SJSA1 (cell line): ENCODE measurements at regions not wholly inside any gene's neighbourhood (a gene's known extent, or its start where the extent isn't known, plus 50 kb on each side); places are given as distances from the start of the nearest gene placed in this dataset.

Source experiments
- DNase-seq, 2 experiments: peaks; one replicate each; pipeline ENCODE4 v3.0.0-alpha.2; 2015 to 2020; ENCODE audit warnings: low spot score in 2 of 2, low read depth in 1 of 2
- H3K27ac ChIP-seq: fragments of 250-450 bp; sonication (Bioruptor Pico); 2 replicates; pipeline ENCODE4 v1.5.1; 2020; ENCODE audit warnings: mild to moderate bottlenecking, moderate library complexity
- H3K27me3 ChIP-seq: fragments of 250-450 bp; sonication (Bioruptor Pico); replicated peaks from 2 replicates; pipeline ENCODE4 v1.5.1; 2020; ENCODE audit warnings: mild to moderate bottlenecking, moderate library complexity
- H3K36me3 ChIP-seq: fragments of 250-450 bp; sonication (Bioruptor Pico); 2 replicates; pipeline ENCODE4 v1.5.1; 2020; ENCODE audit warnings: mild to moderate bottlenecking
- H3K4me1 ChIP-seq: fragments of 250-450 bp; sonication (Bioruptor Pico); replicated peaks from 2 replicates; pipeline ENCODE4 v1.6.1; 2021; ENCODE audit warnings: mild to moderate bottlenecking
- H3K4me3 ChIP-seq: fragments of 250-450 bp; sonication (Bioruptor Pico); 2 replicates; pipeline ENCODE4 v1.5.1; 2020; ENCODE audit warnings: mild to moderate bottlenecking
- H3K9me3 ChIP-seq: fragments of 250-450 bp; sonication (Bioruptor Pico); replicated peaks from 2 replicates; pipeline ENCODE4 v1.5.1; 2020; ENCODE audit warnings: mild to moderate bottlenecking

GRCh38 chr10:52897162-52897561 lies 124.6 kb upstream of the MBL2 start:
- Histone ChIP-seq H3K4me3 (no peak overlapping the region), H3K4me1 (no peaks in the 10 kb centered on the region), H3K27me3 (no peaks in the 10 kb centered on the region; the same call in 1 of the 2 replicates), H3K36me3 (no peaks in the 10 kb centered on the region), H3K27ac (no peak overlapping the region), H3K9me3 (no peaks in the 10 kb centered on the region)
- DNase-seq: no peak

- H3K9me3 ChIP-seq: no peaks in the 10 kb centered on the region
- no peaks in the 10 kb centered on the region for H3K4me1 ChIP-seq
- no peaks in the 10 kb centered on the region for H3K36me3 ChIP-seq
- H3K27ac ChIP-seq: no peak overlapping the region
- DNase-seq: no peak
- H3K27me3 ChIP-seq: no peaks in the 10 kb centered on the region; the same call in 1 of the 2 replicates
- no peak overlapping the region for H3K4me3 ChIP-seq
Measured at GRCh38 chr10:52895059-52895458, 122.5 kb upstream of the MBL2 start.

GRCh38 chr10:52890281-52890680 lies 117.7 kb upstream of the MBL2 start:
- H3K9me3 ChIP-seq: no peaks in the 10 kb centered on the region
- no peaks in the 10 kb centered on the region for H3K36me3 ChIP-seq
- no peak overlapping the region for H3K4me3 ChIP-seq

GRCh38 chr10:52889611-52890010 lies 117.0 kb upstream of the MBL2 start:
- Histone ChIP-seq H3K4me1 (no peaks in the 10 kb centered on the region), H3K27ac (no peak overlapping the region), H3K4me3 (no peak overlapping the region), H3K9me3 (no peaks in the 10 kb centered on the region), H3K36me3 (no peaks in the 10 kb centered on the region), H3K27me3 (no peaks in the 10 kb centered on the region)
- DNase-seq: no peak

More at GRCh38 chr10:52890281-52890680, 117.7 kb upstream of the MBL2 start:
- Histone ChIP-seq H3K27me3 (no peaks in the 10 kb centered on the region), H3K4me1 (no peaks in the 10 kb centered on the region), H3K27ac (no peak overlapping the region)
- no peak for DNase-seq

GRCh38 chr10:52883996-52884871 lies 111.7 kb upstream of the MBL2 start:
- Histone ChIP-seq H3K4me1 (peaks cover 4% of the 10 kb centered on the region; the same call in 1 of the 2 replicates), H3K9me3 (no peaks in the 10 kb centered on the region), H3K36me3 (no peaks in the 10 kb centered on the region), H3K4me3 (no peak overlapping the region), H3K27me3 (no peaks in the 10 kb centered on the region), H3K27ac (no peak overlapping the region)
- peak in 1 of 2 experiments; percentile 45 for DNase-seq

GRCh38 chr10:52879091-52879807 lies 106.7 kb upstream of the MBL2 start:
- peaks cover 4% of the 10 kb centered on the region; the same call in 1 of the 2 replicates for H3K4me1 ChIP-seq
- H3K9me3 ChIP-seq: no peaks in the 10 kb centered on the region
- no peak overlapping the region for H3K27ac ChIP-seq
- no peak for DNase-seq
- H3K36me3 ChIP-seq: no peaks in the 10 kb centered on the region
- H3K27me3 ChIP-seq: no peaks in the 10 kb centered on the region
- H3K4me3 ChIP-seq: no peak overlapping the region

GRCh38 chr10:52877451-52877850 lies 104.9 kb upstream of the MBL2 start:
- no peak overlapping the region for H3K4me3 ChIP-seq
- no peaks in the 10 kb centered on the region for H3K27me3 ChIP-seq
- H3K9me3 ChIP-seq: no peaks in the 10 kb centered on the region
- no peak overlapping the region for H3K27ac ChIP-seq
- no peaks in the 10 kb centered on the region for H3K4me1 ChIP-seq
- no peak for DNase-seq
- H3K36me3 ChIP-seq: no peaks in the 10 kb centered on the region

GRCh38 chr10:52875336-52875735 lies 102.8 kb upstream of the MBL2 start:
- Histone ChIP-seq H3K27me3 (no peaks in the 10 kb centered on the region), H3K27ac (no peak overlapping the region), H3K36me3 (no peaks in the 10 kb centered on the region), H3K4me1 (no peaks in the 10 kb centered on the region), H3K4me3 (no peak overlapping the region), H3K9me3 (no peaks in the 10 kb centered on the region)
- DNase-seq: no peak

- Histone ChIP-seq H3K36me3 (no peaks in the 10 kb centered on the region), H3K9me3 (no peaks in the 10 kb centered on the region), H3K4me1 (no peaks in the 10 kb centered on the region), H3K27me3 (no peaks in the 10 kb centered on the region), H3K27ac (no peak overlapping the region), H3K4me3 (no peak overlapping the region)
- DNase-seq: no peak
Measured at GRCh38 chr10:52874581-52874980, 102.0 kb upstream of the MBL2 start.

GRCh38 chr10:52871191-52871843 lies 98.7 kb upstream of the MBL2 start:
- H3K4me3 ChIP-seq: no peak overlapping the region
- H3K9me3 ChIP-seq: no peaks in the 10 kb centered on the region; the same call in 1 of the 2 replicates
- H3K4me1 ChIP-seq: no peaks in the 10 kb centered on the region
- no peaks in the 10 kb centered on the region for H3K27me3 ChIP-seq
- DNase-seq: no peak
- no peak overlapping the region for H3K27ac ChIP-seq
- no peaks in the 10 kb centered on the region for H3K36me3 ChIP-seq

GRCh38 chr10:52870562-52870961 lies 98.0 kb upstream of the MBL2 start:
- Histone ChIP-seq H3K36me3 (no peaks in the 10 kb centered on the region), H3K4me3 (no peak overlapping the region), H3K27ac (no peak overlapping the region), H3K4me1 (peaks cover 5% of the 10 kb centered on the region; the same call in 1 of the 2 replicates), H3K27me3 (no peaks in the 10 kb centered on the region), H3K9me3 (no peaks in the 10 kb centered on the region; the same call in 1 of the 2 replicates)
- DNase-seq: no peak

GRCh38 chr10:52869864-52870263 lies 97.3 kb upstream of the MBL2 start:
- Histone ChIP-seq H3K36me3 (no peaks in the 10 kb centered on the region), H3K27ac (no peak overlapping the region), H3K9me3 (no peaks in the 10 kb centered on the region; the same call in 1 of the 2 replicates), H3K4me1 (peaks cover 11% of the 10 kb centered on the region), H3K27me3 (no peaks in the 10 kb centered on the region), H3K4me3 (no peak overlapping the region)
- DNase-seq: no peak

GRCh38 chr10:52865213-52865612 lies 92.6 kb upstream of the MBL2 start:
- Histone ChIP-seq H3K36me3 (no peaks in the 10 kb centered on the region), H3K27me3 (no peaks in the 10 kb centered on the region), H3K4me3 (no peak overlapping the region), H3K9me3 (no peaks in the 10 kb centered on the region; the same call in 1 of the 2 replicates), H3K4me1 (peaks cover 21% of the 10 kb centered on the region), H3K27ac (peak overlapping the region; percentile 23; the same call in 1 of the 2 replicates)
- no peak for DNase-seq
